Hematopoietic multipotent progenitor cell treated with erythropoietin and hydrocortisone succinate and interleukin-3 and kit ligand, for 15 days (in vitro differentiated cells): ENCODE measurements at regions not wholly inside any gene's neighbourhood (a gene's known extent, or its start where the extent isn't known, plus 50 kb on each side); places are given as distances from the start of the nearest gene placed in this dataset.

Source experiments
- DNase-seq: peaks from one replicate; pipeline ENCODE4 v3.0.0-alpha.2; 2015; ENCODE audit warnings: low spot score

- DNase-seq: no peak
Observed at GRCh38 chr19:28534766-28535351, 678.1 kb downstream of the UQCRFS1 start.

- no peak for DNase-seq
Observed at GRCh38 chr19:28532765-28533341, 680.1 kb downstream of the UQCRFS1 start.

GRCh38 chr19:28531979-28532378 lies 681.0 kb downstream of the UQCRFS1 start:
- DNase-seq: no peak

GRCh38 chr19:28530406-28531035 lies 682.4 kb downstream of the UQCRFS1 start:
- no peak for DNase-seq

DNA sequence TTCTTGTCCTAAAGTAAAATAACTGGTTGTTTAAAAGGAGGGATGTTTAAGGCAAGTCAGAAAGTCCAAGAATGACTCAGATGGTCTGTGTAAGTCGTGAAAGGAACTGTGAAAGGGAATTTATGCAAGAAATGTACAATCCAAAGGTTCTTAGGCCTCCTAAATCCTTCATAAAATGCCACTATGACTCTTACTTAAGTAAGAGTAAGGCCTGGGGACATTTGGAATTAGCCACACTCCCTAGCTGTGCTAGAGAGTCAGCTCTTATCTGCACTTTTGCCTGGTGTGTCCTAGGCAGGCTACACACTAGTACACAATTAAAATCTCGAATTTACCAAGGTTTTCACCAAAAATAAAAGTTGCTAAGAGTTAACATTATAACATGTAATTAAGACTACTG lies 686.9 kb downstream of the UQCRFS1 start:
- DNase-seq: no peak

DNA sequence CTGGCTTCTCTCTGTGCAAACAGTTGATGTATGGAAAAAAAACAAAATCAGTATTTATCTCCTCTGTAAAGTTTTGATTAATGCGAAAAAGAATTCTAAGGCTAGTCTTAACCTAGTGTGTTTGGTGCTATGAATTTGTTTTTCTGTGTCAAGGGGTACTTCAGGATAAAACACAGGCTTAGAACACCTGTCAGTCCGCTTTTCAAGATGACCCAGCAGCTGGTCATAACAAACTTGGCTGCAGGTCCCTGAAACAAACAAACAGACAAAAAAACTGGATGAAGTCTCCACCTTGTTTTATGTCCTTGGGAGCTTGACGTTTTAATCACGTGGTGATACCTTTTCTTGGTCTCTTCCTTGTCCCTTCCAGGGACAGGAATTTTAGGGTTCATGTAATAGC lies 689.3 kb downstream of the UQCRFS1 start:
- DNase-seq: no peak

- no peak for DNase-seq
Observed at GRCh38 chr19:28522545-28522922, 690.4 kb downstream of the UQCRFS1 start.

DNA sequence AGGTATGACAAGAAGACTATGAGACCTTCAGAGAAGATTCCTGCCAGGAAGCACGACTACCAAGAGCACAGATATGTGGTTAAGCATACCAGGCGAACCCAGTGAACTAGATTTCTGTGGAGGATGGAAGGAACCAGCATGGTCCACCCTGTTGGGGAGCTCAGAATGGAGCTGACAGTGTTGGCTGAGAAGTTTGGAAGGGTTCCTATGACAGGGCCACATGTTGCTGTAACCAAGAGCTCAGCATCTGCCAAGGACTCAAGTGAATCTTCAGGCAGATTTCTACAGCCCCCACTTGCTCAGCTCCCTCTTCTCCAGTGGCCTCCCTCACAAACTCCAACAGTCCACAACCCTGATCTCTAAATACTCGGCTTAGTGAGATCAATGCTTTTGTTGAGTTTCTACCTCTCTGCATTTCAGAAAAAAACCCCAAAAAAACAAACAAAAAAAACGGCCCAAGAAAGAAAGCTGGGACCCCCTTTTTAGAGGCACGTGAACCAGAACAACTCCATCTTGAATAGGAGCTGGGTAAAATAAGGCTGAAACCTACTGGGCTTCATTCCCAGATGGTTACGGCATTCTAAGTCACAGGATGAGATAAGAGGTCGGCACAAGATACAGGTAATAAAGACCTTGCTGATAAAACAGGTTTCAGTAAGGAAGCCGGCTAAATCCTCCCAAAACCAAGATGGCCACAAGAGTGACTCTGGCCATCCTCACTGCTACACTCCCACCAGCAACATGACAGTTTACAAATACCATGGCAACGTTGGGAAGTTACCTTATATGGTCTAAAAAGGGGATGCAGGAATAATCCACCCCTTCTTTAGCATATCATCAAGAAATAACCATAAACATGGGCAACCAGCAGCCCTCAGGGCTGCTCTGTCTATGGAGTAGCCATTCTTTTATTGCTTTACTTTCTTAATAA lies 691.1 kb downstream of the UQCRFS1 start:
- no peak for DNase-seq

- DNase-seq: no peak
Observed at GRCh38 chr19:28520998-28521568, 691.9 kb downstream of the UQCRFS1 start.

DNA sequence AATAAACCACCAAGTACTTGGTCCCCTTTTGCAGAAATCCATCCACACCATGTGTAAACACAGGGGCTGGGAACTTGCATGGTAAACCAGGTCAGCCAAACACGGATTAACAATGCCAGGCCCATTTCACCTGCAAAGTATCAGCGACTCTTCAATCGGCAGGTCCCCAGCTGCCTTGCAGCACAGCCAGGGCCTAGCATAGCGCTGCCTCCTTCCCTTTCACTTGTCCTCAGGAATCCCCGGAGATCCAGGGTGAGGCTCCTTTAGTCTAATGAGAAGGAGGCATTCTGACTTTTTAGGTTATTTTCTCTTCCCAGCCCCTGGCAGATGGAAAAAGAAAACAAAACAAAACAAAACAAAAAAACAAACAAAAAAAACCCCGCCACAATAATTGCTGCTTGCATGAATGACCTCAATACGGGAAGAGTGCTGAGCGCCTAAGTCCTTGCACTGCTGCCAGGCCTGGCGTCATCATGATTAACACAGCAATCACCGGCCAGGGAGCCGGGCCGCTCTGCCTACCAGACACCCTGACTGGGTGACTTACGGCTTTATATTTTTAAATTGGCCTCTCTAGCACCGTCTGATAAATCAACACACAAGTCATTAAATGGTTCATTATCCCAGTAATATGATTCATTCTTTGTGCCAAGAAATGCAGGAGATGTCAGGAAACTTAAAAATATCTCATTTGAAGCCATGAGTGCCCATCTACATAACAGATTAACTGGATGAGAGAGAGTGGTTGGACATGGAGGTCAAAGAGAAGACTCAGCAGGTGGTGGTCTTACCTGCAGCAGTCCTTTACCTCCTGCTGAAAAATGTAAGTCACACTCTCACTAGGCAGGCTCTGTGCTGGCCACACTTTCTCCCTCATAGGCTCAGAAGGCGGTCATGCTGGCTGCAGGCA lies 692.7 kb downstream of the UQCRFS1 start:
- no peak for DNase-seq

DNA sequence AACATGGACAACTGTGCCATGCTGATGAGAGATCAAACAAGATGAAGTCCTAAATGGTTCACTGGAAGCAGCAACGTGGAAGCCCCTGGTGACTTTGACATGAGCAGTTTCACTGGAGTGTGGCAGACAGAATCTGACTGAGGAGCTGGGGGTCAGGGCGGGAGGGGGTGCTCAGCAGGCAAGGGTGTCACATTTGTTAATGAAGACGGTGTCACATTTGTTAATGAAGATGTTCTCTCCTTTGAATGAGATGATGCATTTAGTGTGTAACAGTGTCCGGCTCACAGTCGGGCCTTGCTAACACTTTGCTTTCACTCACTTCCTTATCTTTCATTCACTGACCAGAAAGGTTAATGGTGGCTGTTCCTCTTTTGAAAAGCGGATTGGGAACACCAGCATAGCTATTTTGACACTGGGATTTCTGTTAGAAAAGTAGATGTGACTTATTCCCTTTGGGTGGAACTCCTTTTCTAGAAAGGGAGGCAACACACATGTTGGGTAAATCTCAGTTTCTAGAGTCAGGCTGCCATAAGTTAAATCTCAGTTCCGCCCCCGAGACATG lies 693.7 kb downstream of the UQCRFS1 start:
- DNase-seq: no peak

GRCh38 chr19:28516415-28516872 lies 696.5 kb downstream of the UQCRFS1 start:
- DNase-seq: no peak

DNA sequence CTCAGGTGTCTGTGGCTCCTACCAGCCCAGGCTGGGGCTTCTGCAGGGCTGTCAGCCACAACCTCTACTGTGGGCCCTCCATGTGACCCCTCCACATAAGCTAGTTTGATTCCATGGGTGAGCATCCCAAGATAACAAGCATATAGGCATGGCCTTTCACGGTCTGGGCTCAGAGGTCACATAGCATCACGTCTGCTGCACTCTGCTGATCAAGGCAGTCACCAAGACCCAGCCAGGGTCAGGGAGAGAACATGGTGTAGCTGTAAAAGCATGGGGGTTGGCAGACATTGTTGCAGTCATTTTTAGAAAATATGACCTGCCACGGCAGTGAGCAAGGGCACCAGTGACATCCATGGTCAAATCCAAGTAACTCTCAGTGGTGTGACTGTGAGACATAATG lies 698.8 kb downstream of the UQCRFS1 start:
- no peak for DNase-seq

- no peak for DNase-seq
Observed at GRCh38 chr19:28511655-28512054, 701.3 kb downstream of the UQCRFS1 start.

- no peak for DNase-seq
Observed at GRCh38 chr19:28509079-28509895, 703.7 kb downstream of the UQCRFS1 start.

GRCh38 chr19:28508666-28509065 lies 704.3 kb downstream of the UQCRFS1 start:
- DNase-seq: no peak

DNA sequence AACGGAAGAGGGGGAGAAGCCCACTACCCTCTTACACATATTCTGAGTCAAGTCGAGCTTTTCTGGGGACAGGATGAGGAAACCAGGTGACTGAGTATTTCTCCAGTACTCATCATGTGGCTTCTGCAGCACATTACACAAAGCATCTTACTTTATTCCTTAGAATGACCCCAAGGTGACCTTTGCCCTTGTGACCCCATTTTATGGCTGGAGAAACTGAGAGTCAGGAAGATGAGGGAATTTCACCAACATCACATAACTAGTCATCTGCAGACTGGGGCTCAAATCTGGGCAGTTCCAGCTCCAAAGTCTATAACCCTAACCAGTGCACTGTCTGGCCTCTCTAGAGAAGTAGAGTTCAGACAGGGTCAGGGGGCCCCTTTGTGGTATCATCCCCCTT lies 707.0 kb downstream of the UQCRFS1 start:
- no peak for DNase-seq

- DNase-seq: no peak
Observed at GRCh38 chr19:28505134-28505533, 707.8 kb downstream of the UQCRFS1 start.

DNA sequence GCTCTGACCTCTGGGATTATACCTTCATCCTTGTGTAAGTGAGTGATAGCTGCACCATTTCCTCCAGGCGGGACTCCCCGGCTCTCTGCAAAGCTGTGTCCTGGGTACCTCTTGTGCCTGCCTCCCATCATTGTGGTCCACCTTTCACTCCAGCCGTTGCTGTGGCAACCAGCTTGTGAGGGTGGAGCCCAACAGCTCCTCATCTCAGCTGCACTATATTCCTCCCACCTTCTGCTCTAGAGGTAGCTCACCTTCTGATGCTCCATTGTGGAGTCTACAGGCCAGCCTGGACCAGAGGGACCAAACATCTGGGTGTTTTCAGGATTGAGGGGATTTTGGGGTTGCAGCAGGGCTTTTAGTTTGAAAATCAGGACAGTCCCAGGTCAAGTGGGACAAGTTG lies 708.2 kb downstream of the UQCRFS1 start:
- no peak for DNase-seq

- DNase-seq: no peak
Observed at GRCh38 chr19:28504139-28504538, 708.8 kb downstream of the UQCRFS1 start.
